ENCODE measurements at regions not wholly inside any gene's neighbourhood (a gene's known extent, or its start where the extent isn't known, plus 50 kb on each side); places are given as distances from the start of the nearest gene placed in this dataset.

GRCh38 chr12:102629262-102629888 is 149.0 kb upstream of the IGF1 start:
- POLR2A ChIA-PET = no interaction called here
- H3K4me1 Mint-ChIP-seq = no peaks in the 10 kb centered on the region
- no peaks in the 10 kb centered on the region for H3K27me3 Mint-ChIP-seq

GRCh38 chr12:102625819-102626218 is 145.5 kb upstream of the IGF1 start:
- ChIA-PET CTCF (no interaction called here), POLR2A (no interaction called here)
- Mint-ChIP-seq H3K9me3 (peaks cover 6% of the 10 kb centered on the region), H3K27me3 (no peaks in the 10 kb centered on the region), H3K4me3 (no peak overlapping the region), H3K27ac (no peak overlapping the region), H3K4me1 (no peaks in the 10 kb centered on the region), H3K36me3 (ENCODE audit: low read depth) (no peaks in the 10 kb centered on the region)
- no peak for DNase-seq

More at GRCh38 chr12:102629262-102629888, 149.0 kb upstream of the IGF1 start:
- CTCF ChIA-PET = no interaction called here
- Mint-ChIP-seq H3K27ac (no peak overlapping the region), H3K4me3 (no peak overlapping the region), H3K36me3 (ENCODE audit: low read depth) (no peaks in the 10 kb centered on the region), H3K9me3 (peaks cover 6% of the 10 kb centered on the region)
- no peak for DNase-seq

- Mint-ChIP-seq H3K4me1 (no peaks in the 10 kb centered on the region), H3K9me3 (peaks cover 8% of the 10 kb centered on the region), H3K27me3 (no peaks in the 10 kb centered on the region), H3K27ac (no peak overlapping the region), H3K36me3 (ENCODE audit: low read depth) (no peaks in the 10 kb centered on the region), H3K4me3 (no peak overlapping the region)
- ChIA-PET POLR2A (no interaction called here), CTCF (no interaction called here)
- no peak for DNase-seq
These were observed 142.3 kb upstream of the IGF1 start for GRCh38 chr12:102622618-102623017.

- Mint-ChIP-seq H3K27me3 (no peaks in the 10 kb centered on the region), H3K36me3 (ENCODE audit: low read depth) (no peaks in the 10 kb centered on the region), H3K9me3 (peaks cover 2% of the 10 kb centered on the region), H3K27ac (no peak overlapping the region), H3K4me3 (no peak overlapping the region), H3K4me1 (no peaks in the 10 kb centered on the region)
- CTCF ChIA-PET = no interaction called here
- no peak for DNase-seq
- POLR2A ChIA-PET = no interaction called here
These were observed 138.0 kb upstream of the IGF1 start for GRCh38 chr12:102618197-102618877.

GRCh38 chr12:102616692-102617091 is 136.3 kb upstream of the IGF1 start:
- H3K4me1 Mint-ChIP-seq = no peaks in the 10 kb centered on the region
- H3K27me3 Mint-ChIP-seq = no peaks in the 10 kb centered on the region
- H3K36me3 Mint-ChIP-seq (ENCODE audit: low read depth) = no peaks in the 10 kb centered on the region
- POLR2A ChIA-PET = no interaction called here
- H3K4me3 Mint-ChIP-seq = no peak overlapping the region
- peaks cover 2% of the 10 kb centered on the region for H3K9me3 Mint-ChIP-seq
- CTCF ChIA-PET = no interaction called here
- DNase-seq = no peak
- no peak overlapping the region for H3K27ac Mint-ChIP-seq

GRCh38 chr12:102611995-102612394 is 131.6 kb upstream of the IGF1 start:
- no peaks in the 10 kb centered on the region for H3K36me3 Mint-ChIP-seq (ENCODE audit: low read depth)
- H3K27ac Mint-ChIP-seq = no peak overlapping the region
- H3K27me3 Mint-ChIP-seq = no peaks in the 10 kb centered on the region
- H3K4me1 Mint-ChIP-seq = no peaks in the 10 kb centered on the region
- CTCF ChIA-PET = no interaction called here
- no peak for DNase-seq
- H3K4me3 Mint-ChIP-seq = no peak overlapping the region
- peaks cover 5% of the 10 kb centered on the region for H3K9me3 Mint-ChIP-seq
- POLR2A ChIA-PET = no interaction called here

- H3K9me3 Mint-ChIP-seq = peaks cover 5% of the 10 kb centered on the region
- H3K4me3 Mint-ChIP-seq = no peak overlapping the region
- H3K36me3 Mint-ChIP-seq (ENCODE audit: low read depth) = no peaks in the 10 kb centered on the region
- H3K27me3 Mint-ChIP-seq = no peaks in the 10 kb centered on the region
- no peaks in the 10 kb centered on the region for H3K4me1 Mint-ChIP-seq
- DNase-seq = no peak
- ChIA-PET CTCF (no interaction called here), POLR2A (no interaction called here)
- H3K27ac Mint-ChIP-seq = no peak overlapping the region
These were observed 129.6 kb upstream of the IGF1 start for GRCh38 chr12:102609996-102610395.

- POLR2A ChIA-PET = no interaction called here
- Mint-ChIP-seq H3K9me3 (peaks cover 5% of the 10 kb centered on the region), H3K27ac (no peak overlapping the region), H3K27me3 (no peaks in the 10 kb centered on the region), H3K4me1 (no peaks in the 10 kb centered on the region), H3K36me3 (ENCODE audit: low read depth) (no peaks in the 10 kb centered on the region), H3K4me3 (no peak overlapping the region)
- DNase-seq = no peak
- CTCF ChIA-PET = no interaction called here
These were observed 122.7 kb upstream of the IGF1 start for GRCh38 chr12:102603021-102603420.

- no peak for DNase-seq
- no peak overlapping the region for H3K4me3 Mint-ChIP-seq
- H3K36me3 Mint-ChIP-seq (ENCODE audit: low read depth) = no peaks in the 10 kb centered on the region
- ChIA-PET POLR2A (no interaction called here), CTCF (no interaction called here)
- H3K9me3 Mint-ChIP-seq = peaks cover 2% of the 10 kb centered on the region
- H3K27ac Mint-ChIP-seq = no peak overlapping the region
- no peaks in the 10 kb centered on the region for H3K4me1 Mint-ChIP-seq
- no peaks in the 10 kb centered on the region for H3K27me3 Mint-ChIP-seq
These were observed 122.2 kb upstream of the IGF1 start for GRCh38 chr12:102602521-102602920.

- POLR2A ChIA-PET = no interaction called here
- no peaks in the 10 kb centered on the region for H3K36me3 Mint-ChIP-seq (ENCODE audit: low read depth)
These were observed 121.3 kb upstream of the IGF1 start for GRCh38 chr12:102601621-102602020.

GRCh38 chr12:102596687-102597086 is 116.3 kb upstream of the IGF1 start:
- H3K27me3 Mint-ChIP-seq = no peaks in the 10 kb centered on the region
- H3K27ac Mint-ChIP-seq = no peak overlapping the region
- POLR2A ChIA-PET = no interaction called here
- CTCF ChIA-PET = no interaction called here
- H3K9me3 Mint-ChIP-seq = no peaks in the 10 kb centered on the region
- no peak overlapping the region for H3K4me3 Mint-ChIP-seq
- no peaks in the 10 kb centered on the region for H3K36me3 Mint-ChIP-seq (ENCODE audit: low read depth)
- H3K4me1 Mint-ChIP-seq = no peaks in the 10 kb centered on the region
- no peak for DNase-seq

More at GRCh38 chr12:102601621-102602020, 121.3 kb upstream of the IGF1 start:
- no peaks in the 10 kb centered on the region for H3K9me3 Mint-ChIP-seq
- H3K4me1 Mint-ChIP-seq = no peaks in the 10 kb centered on the region
- H3K4me3 Mint-ChIP-seq = no peak overlapping the region
- no peak overlapping the region for H3K27ac Mint-ChIP-seq
- no peak for DNase-seq
- no peaks in the 10 kb centered on the region for H3K27me3 Mint-ChIP-seq
- CTCF ChIA-PET = no interaction called here

GRCh38 chr12:102596031-102596430 is 115.7 kb upstream of the IGF1 start:
- Mint-ChIP-seq H3K27ac (no peak overlapping the region), H3K4me3 (no peak overlapping the region), H3K9me3 (no peaks in the 10 kb centered on the region), H3K4me1 (no peaks in the 10 kb centered on the region), H3K27me3 (no peaks in the 10 kb centered on the region), H3K36me3 (ENCODE audit: low read depth) (no peaks in the 10 kb centered on the region)
- POLR2A ChIA-PET = no interaction called here
- DNase-seq = no peak
- CTCF ChIA-PET = no interaction called here

- Mint-ChIP-seq H3K36me3 (ENCODE audit: low read depth) (no peaks in the 10 kb centered on the region), H3K9me3 (no peaks in the 10 kb centered on the region)
These were observed 115.0 kb upstream of the IGF1 start for GRCh38 chr12:102595315-102595714.

GRCh38 chr12:102593134-102593533 is 112.8 kb upstream of the IGF1 start:
- Mint-ChIP-seq H3K9me3 (no peaks in the 10 kb centered on the region), H3K36me3 (ENCODE audit: low read depth) (no peaks in the 10 kb centered on the region), H3K4me3 (no peak overlapping the region), H3K27me3 (no peaks in the 10 kb centered on the region), H3K27ac (no peak overlapping the region), H3K4me1 (no peaks in the 10 kb centered on the region)
- ChIA-PET POLR2A (no interaction called here), CTCF (no interaction called here)
- no peak for DNase-seq

More at GRCh38 chr12:102595315-102595714, 115.0 kb upstream of the IGF1 start:
- Mint-ChIP-seq H3K4me3 (no peak overlapping the region), H3K27me3 (no peaks in the 10 kb centered on the region), H3K27ac (no peak overlapping the region), H3K4me1 (no peaks in the 10 kb centered on the region)
- ChIA-PET CTCF (no interaction called here), POLR2A (no interaction called here)
- DNase-seq = no peak
